NB4 (cell line): ENCODE measurements at regions not wholly inside any gene's neighbourhood (a gene's known extent, or its start where the extent isn't known, plus 50 kb on each side); places are given as distances from the start of the nearest gene placed in this dataset.

ENCODE experiments used
- CTCF ChIP-seq: IDR thresholded peaks from one replicate; pipeline ENCODE4 v1.5.1; 2012; ENCODE audit warnings: low read depth, low read length
- MAX ChIP-seq: IDR thresholded peaks from 2 replicates; pipeline ENCODE4 v1.6.1; 2011; ENCODE audit warnings: low read depth, low read length
- MYC ChIP-seq: IDR thresholded peaks from 2 replicates; pipeline ENCODE4 v1.6.1; 2011; ENCODE audit warnings: low read depth, low read length
- POLR2A ChIP-seq: IDR thresholded peaks from 2 replicates; pipeline ENCODE4 v1.6.1; 2011; ENCODE audit warnings: mild to moderate bottlenecking; ENCODE audit not compliant: insufficient read length; ENCODE audit errors: extremely low read depth

- TF ChIP-seq CTCF (no peak), POLR2A (no peak), MAX (no peak), MYC (no peak)
Observed at GRCh38 chr20:53811577-53811976, 217.9 kb upstream of the ZNF217 start.
